SK-N-MC (cell line): ENCODE measurements at regions not wholly inside any gene's neighbourhood (a gene's known extent, or its start where the extent isn't known, plus 50 kb on each side); places are given as distances from the start of the nearest gene placed in this dataset.

Experiments
- EZH2 ChIP-seq: fragments of 200-600 bp; sonication (generic); IDR thresholded peaks from one replicate; pipeline ENCODE4 v1.6.1; 2017; ENCODE audit warnings: antibody characterized with exemption
- POLR2AphosphoS5 ChIP-seq: IDR thresholded peaks from 2 replicates; pipeline ENCODE4 v1.6.1; 2012; ENCODE audit warnings: mild to moderate bottlenecking, low read depth, low read length, borderline replicate concordance

DNA sequence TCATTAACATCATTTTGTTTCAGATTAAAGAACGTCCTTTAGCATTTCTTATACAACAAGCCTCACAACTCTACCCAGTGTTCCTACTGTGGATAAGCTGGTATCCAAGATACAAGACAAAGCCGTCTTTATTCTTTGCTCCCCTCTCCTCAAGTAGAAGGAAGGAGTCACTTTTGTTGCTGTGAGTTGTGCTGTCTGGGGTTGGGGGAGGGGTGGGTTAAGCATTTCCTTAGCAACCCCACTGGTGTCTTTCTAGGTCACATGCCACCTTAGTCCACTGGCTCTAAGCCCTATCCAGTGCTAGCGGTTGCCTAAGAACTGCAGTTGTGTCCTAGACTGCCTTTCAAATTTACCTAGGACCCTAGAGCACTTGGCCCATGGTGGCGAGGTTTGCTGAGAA lies 155.6 kb upstream of the PIEZO2 start:
- TF ChIP-seq EZH2: no peak
- no peak for TF ChIP-seq POLR2AphosphoS5
